GM21528 (cell line): ENCODE measurements at regions not wholly inside any gene's neighbourhood (a gene's known extent, or its start where the extent isn't known, plus 50 kb on each side); places are given as distances from the start of the nearest gene placed in this dataset.

ENCODE experiments used
- ATAC-seq: cut with Tn5 transposase; IDR thresholded peaks from one replicate; pipeline ENCODE4 v1.9.1; 2021; ENCODE audit warnings: mild to moderate bottlenecking, moderate library complexity; ENCODE audit not compliant: unreplicated experiment, low FRiP score

- no peak for ATAC-seq
These were observed 130.9 kb downstream of the NMUR2 start for GRCh38 chr5:152274224-152274623.

GRCh38 chr5:152271420-152271819 lies 133.7 kb downstream of the NMUR2 start:
- no peak for ATAC-seq

GRCh38 chr5:152270096-152270495 lies 135.0 kb downstream of the NMUR2 start:
- ATAC-seq = no peak

GRCh38 chr5:152269533-152269932 lies 135.5 kb downstream of the NMUR2 start:
- no peak for ATAC-seq

- ATAC-seq = no peak
These were observed 140.3 kb downstream of the NMUR2 start for GRCh38 chr5:152264645-152265254.

GRCh38 chr5:152262667-152263066 lies 142.4 kb downstream of the NMUR2 start:
- no peak for ATAC-seq

GRCh38 chr5:152260940-152261339 lies 144.1 kb downstream of the NMUR2 start:
- ATAC-seq = no peak

- no peak for ATAC-seq
These were observed 145.4 kb downstream of the NMUR2 start for GRCh38 chr5:152259702-152260101.

GRCh38 chr5:152256580-152256979 lies 148.5 kb downstream of the NMUR2 start:
- no peak for ATAC-seq

- ATAC-seq = no peak
These were observed 149.7 kb downstream of the NMUR2 start for GRCh38 chr5:152255411-152255810.

GRCh38 chr5:152247850-152248385 lies 157.2 kb downstream of the NMUR2 start:
- no peak for ATAC-seq

GRCh38 chr5:152246401-152246800 lies 158.7 kb downstream of the NMUR2 start:
- ATAC-seq = no peak

- no peak for ATAC-seq
These were observed 167.5 kb downstream of the NMUR2 start for GRCh38 chr5:152237531-152237930.

GRCh38 chr5:152226191-152226590 lies 178.9 kb downstream of the NMUR2 start:
- ATAC-seq = no peak

- no peak for ATAC-seq
These were observed 183.1 kb downstream of the NMUR2 start for GRCh38 chr5:152221721-152222629.

- no peak for ATAC-seq
These were observed 186.4 kb downstream of the NMUR2 start for GRCh38 chr5:152218694-152219093.

GRCh38 chr5:152205804-152206203 lies 199.3 kb downstream of the NMUR2 start:
- ATAC-seq = no peak

GRCh38 chr5:152202321-152202720 lies 202.8 kb downstream of the NMUR2 start:
- no peak for ATAC-seq

GRCh38 chr5:152193391-152194107 lies 211.5 kb downstream of the NMUR2 start:
- ATAC-seq = no peak

- ATAC-seq = no peak
These were observed 216.8 kb downstream of the NMUR2 start for GRCh38 chr5:152188251-152188650.

- ATAC-seq = no peak
These were observed 217.4 kb downstream of the NMUR2 start for GRCh38 chr5:152187668-152188067.
